IMR-90 (cell line): ENCODE measurements at regions not wholly inside any gene's neighbourhood (a gene's known extent, or its start where the extent isn't known, plus 50 kb on each side); places are given as distances from the start of the nearest gene placed in this dataset.

ENCODE experiments used
- ATAC-seq: fragments of 200-7000 bp; cut with Tn5 transposase; 2 replicates; pipeline ENCODE4 v1.9.1; 2020; ENCODE audit warnings: low read depth, mild to moderate bottlenecking, moderate library complexity
- BruUV-seq: library from RNA; stranded (reverse); fragments of 400-500 nt; replicated peaks from 2 replicates; lab custom pipeline; 2021; lab: Mats Ljungman, UMichigan
- CTCF ChIA-PET: fragments of 300-600 bp; formaldehyde crosslinking; extraction: SDS; loops from one replicate; lab custom pipeline; 2021; ENCODE audit warnings: antibody characterized with exemption; lab: Yijun Ruan, JAX
- POLR2A ChIA-PET: fragments of 300-600 bp; sonication (Branson Sonifier 250); formaldehyde crosslinking; loops from one replicate; lab custom pipeline; 2022; ENCODE audit warnings: antibody characterized with exemption; ENCODE audit not compliant: unreplicated experiment; lab: Charles Lee
- DNase-seq: peaks from one replicate; pipeline ENCODE4 v3.0.0; 2013
- H2AFZ ChIP-seq: replicated peaks from 2 replicates; pipeline ENCODE3; 2013; ENCODE audit warnings: low read length, mild to moderate bottlenecking; ENCODE audit not compliant: poor library complexity
- H2AK5ac ChIP-seq: 2 replicates; pipeline ENCODE4 v1.6.1; 2013; ENCODE audit warnings: low read depth, low read length, inconsistent platforms
- H2AK9ac ChIP-seq: replicated peaks from 2 replicates; pipeline ENCODE3; 2013; ENCODE audit warnings: mild to moderate bottlenecking, low read depth, low read length, moderate library complexity; ENCODE audit not compliant: poor library complexity
- H2BK120ac ChIP-seq: 2 replicates; pipeline ENCODE4 v1.6.1; 2013; ENCODE audit warnings: low read depth, low read length, inconsistent platforms
- H2BK15ac ChIP-seq: 3 replicates; pipeline ENCODE4 v1.6.1; 2013; ENCODE audit warnings: low read depth, low read length, inconsistent platforms
- H2BK20ac ChIP-seq: 2 replicates; pipeline ENCODE4 v1.6.1; 2013; ENCODE audit warnings: low read depth, mild to moderate bottlenecking, inconsistent platforms, low read length, moderate library complexity
- H2BK5ac ChIP-seq: 2 replicates; pipeline ENCODE4 v1.6.1; 2013; ENCODE audit warnings: mild to moderate bottlenecking, low read depth, low read length, inconsistent platforms; ENCODE audit not compliant: poor library complexity, severe bottlenecking
- H3K14ac ChIP-seq: replicated peaks from 2 replicates; pipeline ENCODE4 v1.6.1; 2013; ENCODE audit warnings: low read depth, low read length, inconsistent platforms
- H3K18ac ChIP-seq: 2 replicates; pipeline ENCODE4 v1.6.1; 2013; ENCODE audit warnings: low read depth, low read length, control low read depth
- H3K23ac ChIP-seq: 2 replicates; pipeline ENCODE4 v1.6.1; 2013; ENCODE audit warnings: low read depth, low read length, inconsistent platforms
- H3K27ac ChIP-seq: 2 replicates; pipeline ENCODE4 v1.5.1; 2013; ENCODE audit warnings: mild to moderate bottlenecking, control low read depth, low read length; ENCODE audit not compliant: insufficient read depth
- H3K27me3 ChIP-seq: 2 replicates; pipeline ENCODE4 v1.6.1; 2013; ENCODE audit warnings: low read length; ENCODE audit not compliant: control insufficient read depth, insufficient read depth
- H3K36me3 ChIP-seq: 2 replicates; pipeline ENCODE4 v1.6.1; 2013; ENCODE audit warnings: low read length, mixed read lengths; ENCODE audit not compliant: control insufficient read depth, insufficient read depth
- H3K4ac ChIP-seq: 2 replicates; pipeline ENCODE4 v1.6.1; 2013; ENCODE audit warnings: low read depth, low read length, inconsistent platforms
- H3K4me1 ChIP-seq: 2 replicates; pipeline ENCODE4 v1.6.1; 2013; ENCODE audit warnings: low read length, mixed read lengths; ENCODE audit not compliant: control insufficient read depth, insufficient read depth
- H3K4me2 ChIP-seq: 2 replicates; pipeline ENCODE4 v1.6.1; 2013; ENCODE audit warnings: low read depth, mild to moderate bottlenecking, control low read depth, low read length, moderate library complexity
- H3K4me3 ChIP-seq: 2 replicates; pipeline ENCODE4 v1.5.1; 2013; ENCODE audit warnings: low read depth, mild to moderate bottlenecking, control low read depth, low read length, moderate library complexity; ENCODE audit not compliant: insufficient read depth
- H3K56ac ChIP-seq: 2 replicates; pipeline ENCODE4 v1.6.1; 2013; ENCODE audit warnings: low read length, inconsistent platforms; ENCODE audit not compliant: insufficient read depth; ENCODE audit errors: extremely low read depth
- H3K79me1 ChIP-seq, 2 experiments: 2 replicates each; pipeline ENCODE4 v1.6.1; 2013; ENCODE audit warnings: low read length in 2 of 2, inconsistent platforms in 1 of 2, low read depth in 1 of 2
- H3K9ac ChIP-seq: 2 replicates; pipeline ENCODE4 v1.6.1; 2013; ENCODE audit warnings: low read depth, low read length, control low read depth
- H3K9me1 ChIP-seq: 2 replicates; pipeline ENCODE4 v1.6.1; 2013; ENCODE audit warnings: low read length, inconsistent platforms; ENCODE audit not compliant: insufficient read depth
- H3K9me3 ChIP-seq: 2 replicates; pipeline ENCODE4 v1.6.1; 2013; ENCODE audit warnings: low read length; ENCODE audit not compliant: control insufficient read depth, insufficient read depth
- H4K20me1 ChIP-seq: 2 replicates; pipeline ENCODE4 v1.6.1; 2013; ENCODE audit warnings: low read length, inconsistent platforms; ENCODE audit not compliant: insufficient read depth
- H4K5ac ChIP-seq: 2 replicates; pipeline ENCODE4 v1.6.1; 2013; ENCODE audit warnings: mild to moderate bottlenecking, low read depth, low read length, control low read depth
- H4K8ac ChIP-seq, 2 experiments: 2 replicates each; pipeline ENCODE4 v1.6.1; 2013; ENCODE audit warnings: low read depth in 2 of 2, low read length in 2 of 2, control low read depth in 1 of 2, inconsistent platforms in 1 of 2
- H4K91ac ChIP-seq: 2 replicates; pipeline ENCODE4 v1.6.1; 2013; ENCODE audit warnings: low read depth, low read length, inconsistent platforms; ENCODE audit not compliant: insufficient read depth
- BHLHE40 ChIP-seq: fragments of 150-350 bp; IDR thresholded peaks from 2 replicates; pipeline ENCODE4 v1.6.1; 2016; ENCODE audit warnings: mild to moderate bottlenecking, low read depth, low read length
- CEBPB ChIP-seq: IDR thresholded peaks from 2 replicates; pipeline ENCODE4 v1.6.1; 2012; ENCODE audit warnings: low read depth, low read length, improper control_type of control experiment
- CHD1 ChIP-seq: IDR thresholded peaks from 2 replicates; pipeline ENCODE4 v1.6.1; 2012; ENCODE audit warnings: low read depth, low read length, improper control_type of control experiment
- FOS ChIP-seq: fragments of 150-350 bp; IDR thresholded peaks from 2 replicates; pipeline ENCODE4 v1.6.1; 2016; ENCODE audit warnings: low read depth, low read length
- MAFK ChIP-seq: IDR thresholded peaks from 2 replicates; pipeline ENCODE4 v1.6.1; 2012; ENCODE audit warnings: low read depth, low read length, improper control_type of control experiment
- MAZ ChIP-seq: IDR thresholded peaks from 2 replicates; pipeline ENCODE4 v1.6.1; 2012; ENCODE audit warnings: low read depth, mild to moderate bottlenecking, low read length, improper control_type of control experiment, moderate library complexity, borderline replicate concordance
- MXI1 ChIP-seq: IDR thresholded peaks from 2 replicates; pipeline ENCODE4 v1.6.1; 2012; ENCODE audit warnings: low read depth, mild to moderate bottlenecking, low read length, moderate library complexity, borderline replicate concordance
- NFE2L2 ChIP-seq: fragments of 150-350 bp; IDR thresholded peaks from 2 replicates; pipeline ENCODE4 v1.6.1; 2016; ENCODE audit warnings: low read depth, mild to moderate bottlenecking, low read length
- POLR2A ChIP-seq: IDR thresholded peaks from 2 replicates; pipeline ENCODE4 v1.6.1; 2012; ENCODE audit warnings: mild to moderate bottlenecking, low read depth, low read length
- RAD21 ChIP-seq: IDR thresholded peaks from 2 replicates; pipeline ENCODE4 v1.6.1; 2012; ENCODE audit warnings: low read length, improper control_type of control experiment
- RCOR1 ChIP-seq: IDR thresholded peaks from 2 replicates; pipeline ENCODE4 v1.6.1; 2012; ENCODE audit warnings: mild to moderate bottlenecking, low read length, improper control_type of control experiment; ENCODE audit not compliant: insufficient replicate concordance
- RFX5 ChIP-seq: IDR thresholded peaks from 2 replicates; pipeline ENCODE4 v1.8.0; 2012; ENCODE audit warnings: low read depth, mild to moderate bottlenecking, low read length, moderate library complexity
- SMC3 ChIP-seq: fragments of 150-350 bp; IDR thresholded peaks from 2 replicates; pipeline ENCODE4 v1.6.1; 2016; ENCODE audit warnings: low read depth, mild to moderate bottlenecking, antibody characterized with exemption, low read length, moderate library complexity
- WGBS, 2 experiments: methylation state at CpG; one replicate each; pipeline versions ENCODE4 v1.1.5 to v1.1.7; 2013; ENCODE audit warnings: missing lambda C conversion rate in 2 of 2; ENCODE audit not compliant: insufficient read length in 1 of 2; ENCODE audit errors: extremely low coverage in 2 of 2; 5-methylcytosine and 5-hydroxymethylcytosine counted together
- dilution Hi-C: fragments of 300-500 bp; cut with HindIII; formaldehyde crosslinking; loops from one replicate; pipeline ENCODE4 v1.14.3; 2018; ENCODE audit warnings: low sequenced_read_pairs; ENCODE audit not compliant: unreplicated experiment
- in situ Hi-C: fragments of 300-500 bp; cut with MboI; formaldehyde crosslinking; loops from 3 replicates; pipeline ENCODE4 v1.14.3; 2019; ENCODE audit warnings: low sequenced_read_pairs, inconsistent platforms, mixed read lengths
- intact Hi-C: fragments of 100-400 bp; cut with micrococcal nuclease; formaldehyde crosslinking; loops from 2 replicates; pipeline ENCODE4 v1.10.0; 2022
- TF ChIP-seq, protein P1 (sequence below): fragments of 150-350 bp; IDR thresholded peaks from 2 replicates; pipeline ENCODE4 v1.6.1; 2017; ENCODE audit warnings: mild to moderate bottlenecking, antibody characterized with exemption, low read length, low read depth
- TF ChIP-seq, protein P2 (sequence below): fragments of 150-350 bp; IDR thresholded peaks from 2 replicates; pipeline ENCODE4 v1.6.1; 2016; ENCODE audit warnings: low read depth, mild to moderate bottlenecking, low read length, moderate library complexity, borderline replicate concordance
- TF ChIP-seq, protein P3 (sequence below): conservative IDR thresholded peaks from 2 replicates; pipeline ENCODE4 v1.5.1; 2012; ENCODE audit warnings: mild to moderate bottlenecking, low read depth, low read length, improper control_type of control experiment

DNA sequence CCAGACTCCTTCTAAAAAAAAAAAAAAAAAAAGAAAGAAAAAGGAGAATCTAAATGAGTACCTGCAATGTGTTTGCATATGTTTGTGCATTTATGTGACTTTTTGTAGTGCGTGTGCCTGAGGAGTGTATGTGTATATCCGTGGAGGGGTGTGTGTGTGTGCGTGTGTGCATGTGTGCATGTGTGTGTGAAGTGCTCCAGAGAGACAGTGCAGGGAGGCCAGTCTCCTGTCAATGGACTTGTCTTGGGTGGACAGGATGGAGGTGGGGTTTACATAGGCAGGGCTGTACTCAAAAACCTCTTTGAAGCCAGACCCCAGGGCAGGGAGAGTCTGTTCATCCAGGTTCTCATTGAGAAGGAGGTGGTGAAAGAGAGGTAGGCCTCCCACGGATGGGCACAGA, 87.1 kb upstream of the MVB12B start:
- DNase-seq: no peak
- CTCF ChIA-PET: interaction anchor here (0.7 kb wide), 1 partner anchor 386 kb away, joined by 5 read pairs; no protein-coding TSS in a partner anchor
- Histone ChIP-seq H3K79me1 (no peaks in the 10 kb centered on the region), H3K14ac (no peak overlapping the region), H4K20me1 (no peaks in the 10 kb centered on the region), H2AK9ac (no peak overlapping the region), H2AFZ (no peak overlapping the region), H2BK5ac (no peak overlapping the region), H2BK20ac (no peak overlapping the region), H3K56ac (no peak overlapping the region), H3K4me1 (no peaks in the 10 kb centered on the region), H3K4me2 (no peak overlapping the region), H3K27me3 (peaks cover 7% of the 10 kb centered on the region), H3K27ac (no peak overlapping the region), H4K8ac (no peak overlapping the region), H3K9me1 (no peaks in the 10 kb centered on the region), H2BK15ac (no peak overlapping the region), H3K23ac (no peak overlapping the region), H2BK120ac (no peak overlapping the region), H2AK5ac (no peak overlapping the region), H4K91ac (no peak overlapping the region), H3K4me3 (no peak overlapping the region), H3K4ac (no peak overlapping the region), H3K36me3 (no peaks in the 10 kb centered on the region), H3K9ac (no peak overlapping the region), H3K9me3 (no peaks in the 10 kb centered on the region), H4K5ac (no peak overlapping the region), H3K18ac (no peak overlapping the region)
- POLR2A ChIA-PET: no interaction called here
- TF ChIP-seq RFX5: no peak
- no peak for TF ChIP-seq BHLHE40
- TF ChIP-seq RCOR1: no peak
- TF ChIP-seq FOS: no peak
- TF ChIP-seq MAFK: no peak
- no peak for TF ChIP-seq SMC3
- no peak for TF ChIP-seq MXI1
- no peak for TF ChIP-seq CHD1
- TF ChIP-seq, protein P1, sequence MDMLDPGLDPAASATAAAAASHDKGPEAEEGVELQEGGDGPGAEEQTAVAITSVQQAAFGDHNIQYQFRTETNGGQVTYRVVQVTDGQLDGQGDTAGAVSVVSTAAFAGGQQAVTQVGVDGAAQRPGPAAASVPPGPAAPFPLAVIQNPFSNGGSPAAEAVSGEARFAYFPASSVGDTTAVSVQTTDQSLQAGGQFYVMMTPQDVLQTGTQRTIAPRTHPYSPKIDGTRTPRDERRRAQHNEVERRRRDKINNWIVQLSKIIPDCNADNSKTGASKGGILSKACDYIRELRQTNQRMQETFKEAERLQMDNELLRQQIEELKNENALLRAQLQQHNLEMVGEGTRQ: no peak
- TF ChIP-seq POLR2A: no peak
- no peak for TF ChIP-seq CEBPB
- TF ChIP-seq RAD21: no peak
- TF ChIP-seq, protein P2, sequence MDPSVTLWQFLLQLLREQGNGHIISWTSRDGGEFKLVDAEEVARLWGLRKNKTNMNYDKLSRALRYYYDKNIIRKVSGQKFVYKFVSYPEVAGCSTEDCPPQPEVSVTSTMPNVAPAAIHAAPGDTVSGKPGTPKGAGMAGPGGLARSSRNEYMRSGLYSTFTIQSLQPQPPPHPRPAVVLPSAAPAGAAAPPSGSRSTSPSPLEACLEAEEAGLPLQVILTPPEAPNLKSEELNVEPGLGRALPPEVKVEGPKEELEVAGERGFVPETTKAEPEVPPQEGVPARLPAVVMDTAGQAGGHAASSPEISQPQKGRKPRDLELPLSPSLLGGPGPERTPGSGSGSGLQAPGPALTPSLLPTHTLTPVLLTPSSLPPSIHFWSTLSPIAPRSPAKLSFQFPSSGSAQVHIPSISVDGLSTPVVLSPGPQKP: no peak
- no peak for TF ChIP-seq MAZ
- TF ChIP-seq, protein P3, sequence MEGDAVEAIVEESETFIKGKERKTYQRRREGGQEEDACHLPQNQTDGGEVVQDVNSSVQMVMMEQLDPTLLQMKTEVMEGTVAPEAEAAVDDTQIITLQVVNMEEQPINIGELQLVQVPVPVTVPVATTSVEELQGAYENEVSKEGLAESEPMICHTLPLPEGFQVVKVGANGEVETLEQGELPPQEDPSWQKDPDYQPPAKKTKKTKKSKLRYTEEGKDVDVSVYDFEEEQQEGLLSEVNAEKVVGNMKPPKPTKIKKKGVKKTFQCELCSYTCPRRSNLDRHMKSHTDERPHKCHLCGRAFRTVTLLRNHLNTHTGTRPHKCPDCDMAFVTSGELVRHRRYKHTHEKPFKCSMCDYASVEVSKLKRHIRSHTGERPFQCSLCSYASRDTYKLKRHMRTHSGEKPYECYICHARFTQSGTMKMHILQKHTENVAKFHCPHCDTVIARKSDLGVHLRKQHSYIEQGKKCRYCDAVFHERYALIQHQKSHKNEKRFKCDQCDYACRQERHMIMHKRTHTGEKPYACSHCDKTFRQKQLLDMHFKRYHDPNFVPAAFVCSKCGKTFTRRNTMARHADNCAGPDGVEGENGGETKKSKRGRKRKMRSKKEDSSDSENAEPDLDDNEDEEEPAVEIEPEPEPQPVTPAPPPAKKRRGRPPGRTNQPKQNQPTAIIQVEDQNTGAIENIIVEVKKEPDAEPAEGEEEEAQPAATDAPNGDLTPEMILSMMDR: no peak
- TF ChIP-seq NFE2L2: no peak
- BruUV-seq: no TSS peak
- intact Hi-C loops (no loop called here), dilution Hi-C loops (no loop called here), in situ Hi-C loops (loop anchor here (25.0 kb wide), 1 partner anchor 677 kb away; no protein-coding TSS in a partner anchor)
- no peak for ATAC-seq
- 95% methylated on average over 2 of the region's 4 CpGs; no CpG with 5 or more reads in 1 of the 2 experiments for WGBS, 2 experiments
